BJ (cell line): ENCODE measurements at regions not wholly inside any gene's neighbourhood (a gene's known extent, or its start where the extent isn't known, plus 50 kb on each side); places are given as distances from the start of the nearest gene placed in this dataset.
A peak's percentile ranks its signal among the peaks of the same experiment; 100 is the strongest.

Experiments
- CTCF ChIA-PET: fragments of 350-600 bp; formaldehyde crosslinking; extraction: SDS; loops from one replicate; lab custom pipeline; 2021; ENCODE audit warnings: antibody characterized with exemption, inconsistent platforms; lab: Yijun Ruan, JAX
- POLR2A ChIA-PET: fragments of 300-600 bp; sonication (Branson Sonifier 250); formaldehyde crosslinking; extraction: SDS; loops from one replicate; lab custom pipeline; 2021; ENCODE audit warnings: antibody characterized with exemption; lab: Charles Lee
- DNase-seq: peaks from one replicate; pipeline ENCODE4 v3.0.0-alpha.2; 2011; ENCODE audit warnings: low read depth
- H3K27me3 ChIP-seq: 2 replicates; pipeline ENCODE4 v1.6.0; 2011; ENCODE audit warnings: low read length; ENCODE audit not compliant: control insufficient read depth, insufficient read depth
- H3K36me3 ChIP-seq: 2 replicates; pipeline ENCODE4 v1.5.1; 2011; ENCODE audit warnings: low read length; ENCODE audit not compliant: control insufficient read depth, insufficient read depth
- H3K4me3 ChIP-seq: 2 replicates; pipeline ENCODE4 v1.5.1; 2011; ENCODE audit warnings: low read depth, mild to moderate bottlenecking, control low read depth, low read length
- TF ChIP-seq, protein P1 (sequence below): IDR thresholded peaks from 2 replicates; pipeline ENCODE4 v1.5.1; 2011; ENCODE audit warnings: low read depth, mild to moderate bottlenecking, control low read depth, inconsistent platforms, low read length, moderate library complexity; ENCODE audit not compliant: insufficient read depth

DNA sequence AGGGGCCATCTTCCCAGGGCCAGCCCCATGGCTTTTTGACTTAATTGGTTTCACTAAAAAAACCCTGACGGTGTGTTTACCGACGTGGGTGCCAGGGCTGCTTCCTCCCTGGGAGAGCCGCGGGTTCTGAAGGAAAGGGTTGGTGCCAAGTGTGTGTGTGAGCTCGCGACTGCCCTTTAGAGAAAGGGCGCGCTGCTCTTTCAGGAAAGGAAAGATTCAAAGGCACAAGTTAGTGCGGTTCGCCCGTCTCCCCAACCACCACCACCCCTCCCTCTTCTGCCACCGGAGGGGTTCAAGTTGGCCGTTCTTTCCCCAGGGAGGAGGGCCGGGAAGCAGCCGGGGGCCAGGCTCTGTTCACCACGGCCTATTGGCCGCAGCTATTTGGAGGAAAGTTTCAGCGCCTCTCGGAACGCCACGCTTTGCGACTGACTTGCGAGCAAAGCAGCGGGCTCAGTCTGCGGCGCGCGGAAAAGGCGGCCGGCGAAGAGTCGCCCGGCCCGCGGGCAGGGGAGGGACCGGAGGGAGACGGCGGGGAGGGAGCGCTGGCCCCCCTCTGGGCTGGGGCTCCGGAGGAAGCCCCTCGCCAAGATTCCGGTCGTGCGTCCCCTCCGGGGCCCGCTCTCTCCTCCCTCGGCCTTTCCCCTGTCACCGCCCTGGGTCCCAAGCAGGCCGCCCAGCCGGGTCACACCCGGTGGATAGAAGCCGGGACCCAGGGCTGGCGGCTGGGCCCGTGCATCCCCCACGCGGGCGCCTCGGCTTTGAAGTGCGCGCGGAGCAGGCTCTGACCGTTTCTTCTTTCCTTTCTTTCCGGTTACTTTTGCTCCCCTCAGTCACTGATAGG lies 165.9 kb upstream of the PPP1R3A start:
- Histone ChIP-seq H3K4me3 (peak overlapping the region; percentile 65), H3K27me3 (peaks cover 36% of the 10 kb centered on the region), H3K36me3 (no peaks in the 10 kb centered on the region)
- POLR2A ChIA-PET: no interaction called here
- TF ChIP-seq, protein P1, sequence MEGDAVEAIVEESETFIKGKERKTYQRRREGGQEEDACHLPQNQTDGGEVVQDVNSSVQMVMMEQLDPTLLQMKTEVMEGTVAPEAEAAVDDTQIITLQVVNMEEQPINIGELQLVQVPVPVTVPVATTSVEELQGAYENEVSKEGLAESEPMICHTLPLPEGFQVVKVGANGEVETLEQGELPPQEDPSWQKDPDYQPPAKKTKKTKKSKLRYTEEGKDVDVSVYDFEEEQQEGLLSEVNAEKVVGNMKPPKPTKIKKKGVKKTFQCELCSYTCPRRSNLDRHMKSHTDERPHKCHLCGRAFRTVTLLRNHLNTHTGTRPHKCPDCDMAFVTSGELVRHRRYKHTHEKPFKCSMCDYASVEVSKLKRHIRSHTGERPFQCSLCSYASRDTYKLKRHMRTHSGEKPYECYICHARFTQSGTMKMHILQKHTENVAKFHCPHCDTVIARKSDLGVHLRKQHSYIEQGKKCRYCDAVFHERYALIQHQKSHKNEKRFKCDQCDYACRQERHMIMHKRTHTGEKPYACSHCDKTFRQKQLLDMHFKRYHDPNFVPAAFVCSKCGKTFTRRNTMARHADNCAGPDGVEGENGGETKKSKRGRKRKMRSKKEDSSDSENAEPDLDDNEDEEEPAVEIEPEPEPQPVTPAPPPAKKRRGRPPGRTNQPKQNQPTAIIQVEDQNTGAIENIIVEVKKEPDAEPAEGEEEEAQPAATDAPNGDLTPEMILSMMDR: no peak
- CTCF ChIA-PET: interaction anchor here (0.7 kb wide), 1 partner anchor 1393 kb away, joined by 3 read pairs; no protein-coding TSS in a partner anchor
- no peak for DNase-seq

DNA sequence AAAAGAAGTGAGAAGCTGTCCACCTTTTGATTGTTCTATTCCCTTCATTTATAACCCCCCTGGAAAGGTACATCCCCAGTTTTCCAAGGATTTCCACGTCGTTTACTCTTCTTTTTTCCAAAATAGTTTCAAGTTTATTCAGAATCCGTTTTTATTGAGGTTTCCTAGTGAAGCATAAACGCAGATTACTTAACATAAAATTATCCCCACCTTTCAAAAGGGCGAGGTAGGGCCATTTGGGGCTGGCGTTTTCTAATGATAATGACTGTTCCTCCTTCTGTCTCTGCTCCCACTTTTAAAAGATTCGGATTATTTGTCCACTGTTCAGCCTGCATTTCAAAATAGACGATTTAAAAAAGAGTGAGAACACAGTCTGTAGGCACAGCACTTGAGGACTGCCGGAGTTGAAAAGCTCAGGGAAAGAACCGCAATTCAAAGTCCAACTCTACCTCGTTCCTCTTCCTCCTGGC lies 165.2 kb upstream of the PPP1R3A start:
- Histone ChIP-seq H3K36me3 (no peaks in the 10 kb centered on the region), H3K4me3 (no peak overlapping the region), H3K27me3 (peaks cover 36% of the 10 kb centered on the region)
- POLR2A ChIA-PET: no interaction called here
- CTCF ChIA-PET: interaction anchor here (0.7 kb wide), 1 partner anchor 1394 kb away, joined by 3 read pairs; no protein-coding TSS in a partner anchor
- TF ChIP-seq, protein P1: no peak
- no peak for DNase-seq

DNA sequence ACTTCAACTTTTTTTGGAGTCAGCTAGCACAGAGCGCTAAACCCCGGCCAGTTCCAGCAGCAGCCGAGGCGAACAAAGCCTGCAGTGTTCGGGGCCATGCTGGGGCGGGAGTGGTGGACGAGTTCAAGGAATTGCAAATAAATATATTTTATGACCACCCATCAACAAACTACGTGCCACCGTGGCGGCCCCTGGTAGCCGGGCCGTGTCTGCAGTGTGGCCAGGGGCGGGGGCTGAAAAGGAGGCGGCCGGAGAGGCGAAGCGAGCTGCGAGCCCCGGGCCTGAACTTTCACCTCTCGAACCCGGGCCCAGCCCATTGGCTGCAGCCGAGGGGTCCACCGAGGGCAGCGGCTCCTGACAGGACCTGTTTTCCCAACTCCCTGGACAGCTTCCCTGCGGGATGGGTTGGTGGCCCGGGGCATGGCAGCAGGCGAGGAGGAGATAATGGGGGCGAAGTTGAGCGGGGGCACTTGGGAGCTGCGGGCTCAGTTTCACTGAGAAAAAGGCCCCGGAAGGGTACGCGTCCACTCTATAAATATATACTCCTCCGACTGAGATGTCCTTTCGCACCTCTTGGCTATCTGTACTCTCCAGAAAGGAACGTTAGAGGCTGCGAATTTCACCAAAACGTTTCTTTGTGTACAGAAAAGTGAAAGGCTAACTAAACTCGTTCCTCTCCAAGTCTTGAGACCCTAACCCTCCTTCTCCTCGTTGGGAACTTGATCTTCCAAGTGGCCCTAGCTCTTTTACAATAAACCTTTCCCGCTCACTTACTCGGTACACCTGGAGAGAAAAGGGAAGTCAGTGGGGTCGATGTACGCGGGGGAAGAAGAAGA lies 164.6 kb upstream of the PPP1R3A start:
- Histone ChIP-seq H3K36me3 (no peaks in the 10 kb centered on the region), H3K4me3 (no peak overlapping the region), H3K27me3 (peaks cover 36% of the 10 kb centered on the region)
- TF ChIP-seq, protein P1: no peak
- no peak for DNase-seq
- ChIA-PET CTCF (interaction anchor here (0.6 kb wide), 1 partner anchor 1905 kb away, joined by 3 read pairs; no protein-coding TSS in a partner anchor), POLR2A (no interaction called here)

DNA sequence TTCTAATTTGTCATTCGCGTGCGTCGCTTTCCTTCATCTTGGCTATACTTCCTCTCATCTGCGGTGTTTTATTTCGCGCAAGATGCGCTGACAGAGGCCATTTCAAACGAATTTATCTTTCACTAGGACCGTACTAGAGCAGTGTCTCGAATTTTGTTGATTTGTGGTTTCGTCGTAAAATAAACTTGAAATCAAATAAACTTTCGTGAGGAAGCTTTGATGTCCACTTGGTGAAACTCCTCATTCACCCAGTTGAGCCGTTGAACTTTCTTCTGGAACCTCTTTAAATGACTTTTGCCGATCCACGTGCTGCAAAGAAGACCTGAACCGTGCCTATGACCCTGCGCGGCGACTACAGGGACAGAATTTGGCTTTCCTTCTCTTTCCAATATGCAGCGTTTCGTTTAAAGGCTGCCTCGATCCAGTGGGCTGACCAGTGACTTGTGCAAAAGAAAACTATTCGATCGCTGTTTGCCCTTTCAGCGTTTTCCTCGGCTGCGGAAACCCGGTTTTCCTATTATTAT lies 163.9 kb upstream of the PPP1R3A start:
- DNase-seq: no peak
- H3K4me3 ChIP-seq: no peak overlapping the region
- TF ChIP-seq, protein P1: no peak

More for the DNA sequence above, 163.9 kb upstream of the PPP1R3A start:
- POLR2A ChIA-PET: no interaction called here
- H3K27me3 ChIP-seq: peaks cover 31% of the 10 kb centered on the region
- no peaks in the 10 kb centered on the region for H3K36me3 ChIP-seq
- CTCF ChIA-PET: interaction anchor here (0.6 to 1.5 kb wide), 2 partner anchors 1768 to 1905 kb away, joined by 3 to 8 read pairs; no protein-coding TSS in a partner anchor
